ENCODE measurements at regions not wholly inside any gene's neighbourhood (a gene's known extent, or its start where the extent isn't known, plus 50 kb on each side); places are given as distances from the start of the nearest gene placed in this dataset.

DNA sequence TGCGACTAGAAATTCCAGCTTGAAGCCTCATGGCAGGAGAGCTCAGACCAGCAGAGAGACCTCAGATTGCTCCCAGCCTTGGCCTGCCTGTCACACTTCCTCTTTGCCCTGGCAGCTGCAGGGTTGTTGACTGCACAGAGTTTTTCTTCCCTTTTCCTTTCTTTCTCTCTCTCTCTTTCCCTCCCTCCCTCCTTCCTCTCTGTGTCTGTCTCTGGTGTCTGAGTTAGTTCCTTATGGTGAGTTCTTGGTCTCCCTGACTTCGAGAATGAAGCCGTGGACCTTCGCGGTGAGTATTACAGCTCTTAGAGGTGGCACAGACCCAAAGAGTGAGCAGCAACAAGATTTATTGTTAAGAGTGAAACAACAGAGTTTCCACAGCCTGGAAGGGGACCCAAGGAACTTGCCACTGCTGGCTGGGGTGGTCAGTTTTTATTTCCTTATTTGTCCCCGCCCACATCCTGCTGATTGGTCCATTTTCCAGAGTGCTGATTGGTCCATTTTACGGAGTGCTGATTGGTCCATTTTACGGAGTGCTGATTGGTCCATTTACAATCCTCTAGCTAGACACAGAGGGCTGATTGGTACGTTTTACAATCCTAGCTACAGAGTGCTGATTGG, 266.3 kb downstream of the RPS24 start:
- peak in 1 of 14 donors; percentile 28 for DNase-seq

GRCh38 chr10:78300526-78300925, 266.9 kb downstream of the RPS24 start:
- DNase-seq: no peak

DNA sequence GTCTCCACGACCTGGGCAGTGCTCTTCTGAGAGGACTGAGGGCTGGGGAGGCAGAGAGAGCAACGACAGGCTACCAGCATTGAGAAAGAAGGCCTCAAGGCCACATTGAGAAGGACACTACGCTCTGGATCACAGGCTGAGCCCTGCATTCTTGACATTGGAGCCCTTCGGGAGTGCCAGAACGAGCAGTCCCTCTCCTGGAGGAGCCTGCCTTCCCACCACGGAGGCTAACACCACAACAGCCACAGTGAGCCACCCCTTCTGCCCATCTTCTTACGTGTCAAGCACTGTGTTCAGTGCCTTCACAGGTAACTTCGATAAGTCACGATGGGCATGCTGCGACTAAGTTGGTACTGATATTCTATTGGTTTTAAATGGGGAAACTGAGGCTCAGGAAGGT, 267.8 kb downstream of the RPS24 start:
- no peak for DNase-seq

DNA sequence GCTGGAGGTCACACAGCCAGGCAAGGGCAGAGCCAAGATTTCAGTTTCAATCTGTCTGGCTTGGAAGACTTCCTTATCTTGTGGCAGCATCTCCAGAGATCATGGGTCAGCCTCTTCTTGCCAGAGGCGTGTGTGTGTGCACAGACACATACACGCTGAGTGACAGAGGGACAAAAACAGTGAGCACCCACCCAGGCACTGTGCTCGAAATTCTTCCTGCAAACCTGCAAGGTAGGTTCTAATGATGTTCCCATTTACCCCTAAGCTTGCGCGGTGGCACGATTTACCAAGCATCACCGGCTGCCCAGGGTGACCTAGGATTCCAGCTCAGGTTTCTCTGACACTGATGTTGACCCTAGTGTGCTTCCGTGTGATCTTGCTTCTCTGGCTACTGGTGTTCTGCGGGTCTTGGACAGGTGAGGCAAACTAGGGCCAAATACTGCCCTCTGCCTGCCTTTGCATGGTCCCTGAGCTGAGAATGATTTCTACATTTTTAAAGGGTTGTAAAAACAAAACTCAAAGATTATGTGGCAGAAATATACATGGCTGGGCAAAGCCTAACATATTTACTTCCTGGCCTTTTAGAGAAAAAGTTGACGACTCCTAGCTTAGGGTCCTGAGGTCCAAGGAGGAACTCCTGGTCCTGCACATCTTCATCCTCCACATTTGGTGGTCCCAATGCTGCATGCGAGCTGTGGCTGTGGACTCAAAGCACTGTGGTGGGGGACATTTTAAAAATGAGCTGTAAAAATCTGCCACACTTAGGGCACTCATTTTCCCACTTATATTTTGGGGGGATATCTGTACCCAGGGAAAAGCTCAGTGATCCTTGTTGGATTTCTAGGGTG, 268.5 kb downstream of the RPS24 start:
- DNase-seq: no peak

DNA sequence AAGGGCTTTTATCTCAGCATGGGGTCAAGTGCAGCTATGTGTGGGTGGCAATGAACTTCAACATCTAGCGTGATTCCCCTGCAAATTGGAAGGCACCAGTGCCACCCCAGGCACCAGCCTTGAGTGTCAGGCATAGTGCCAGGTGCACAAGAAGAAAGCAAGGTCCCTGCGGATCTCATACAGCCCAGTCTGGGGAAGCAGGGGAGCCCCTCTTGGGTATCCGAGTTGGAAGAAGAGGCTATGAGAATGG, 269.0 kb downstream of the RPS24 start:
- DNase-seq: no peak

- DNase-seq: peak; percentile 78 to 99 (median 92)
Measured at GRCh38 chr10:78302989-78303854, 269.6 kb downstream of the RPS24 start.

GRCh38 chr10:78304091-78305045, 270.7 kb downstream of the RPS24 start:
- no peak for DNase-seq

- DNase-seq: no peak
Measured at GRCh38 chr10:78305311-78305710, 271.6 kb downstream of the RPS24 start.

DNA sequence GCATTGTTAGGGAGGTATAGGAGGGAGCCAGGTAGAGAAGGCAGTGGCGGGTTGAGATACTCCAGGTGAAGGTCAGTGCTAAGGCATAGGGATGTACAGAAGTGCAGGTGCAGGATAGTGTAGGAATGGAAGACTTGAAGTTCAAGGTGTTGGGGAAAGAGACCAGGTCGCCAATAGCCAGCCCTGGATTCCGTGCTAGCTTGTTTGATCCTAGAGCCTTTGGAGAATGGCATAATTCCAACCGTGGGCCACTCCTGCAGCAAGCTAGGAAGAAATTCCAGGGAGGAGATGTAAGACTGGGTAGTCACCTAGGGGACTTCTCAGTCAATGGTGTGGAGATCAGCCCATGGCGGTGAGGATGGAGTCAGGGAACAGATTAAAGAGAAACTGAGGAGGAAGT, 272.7 kb downstream of the RPS24 start:
- no peak for DNase-seq

DNA sequence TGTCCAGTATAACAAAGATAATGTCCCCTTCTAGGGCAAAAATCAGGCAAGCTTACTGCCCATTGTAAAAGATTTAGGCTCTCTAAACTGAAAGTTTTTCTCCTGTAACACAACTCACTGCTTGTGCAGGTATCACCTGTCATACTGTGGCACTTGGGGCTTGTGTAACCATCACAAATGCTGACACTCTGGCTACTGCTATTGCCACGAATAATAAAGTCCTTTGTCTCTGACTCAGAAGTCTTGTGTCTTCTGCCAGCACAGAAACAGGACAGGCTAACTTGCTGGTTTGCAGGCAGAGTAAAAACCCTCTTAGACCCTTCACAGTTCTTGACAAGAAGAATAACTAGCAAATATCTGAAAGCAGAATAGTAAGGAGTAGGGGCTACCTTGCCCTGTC, 273.9 kb downstream of the RPS24 start:
- no peak for DNase-seq

GRCh38 chr10:78309536-78310237, 276.0 kb downstream of the RPS24 start:
- no peak for DNase-seq

- no peak for DNase-seq
Measured at GRCh38 chr10:78310481-78311080, 276.9 kb downstream of the RPS24 start.

DNA sequence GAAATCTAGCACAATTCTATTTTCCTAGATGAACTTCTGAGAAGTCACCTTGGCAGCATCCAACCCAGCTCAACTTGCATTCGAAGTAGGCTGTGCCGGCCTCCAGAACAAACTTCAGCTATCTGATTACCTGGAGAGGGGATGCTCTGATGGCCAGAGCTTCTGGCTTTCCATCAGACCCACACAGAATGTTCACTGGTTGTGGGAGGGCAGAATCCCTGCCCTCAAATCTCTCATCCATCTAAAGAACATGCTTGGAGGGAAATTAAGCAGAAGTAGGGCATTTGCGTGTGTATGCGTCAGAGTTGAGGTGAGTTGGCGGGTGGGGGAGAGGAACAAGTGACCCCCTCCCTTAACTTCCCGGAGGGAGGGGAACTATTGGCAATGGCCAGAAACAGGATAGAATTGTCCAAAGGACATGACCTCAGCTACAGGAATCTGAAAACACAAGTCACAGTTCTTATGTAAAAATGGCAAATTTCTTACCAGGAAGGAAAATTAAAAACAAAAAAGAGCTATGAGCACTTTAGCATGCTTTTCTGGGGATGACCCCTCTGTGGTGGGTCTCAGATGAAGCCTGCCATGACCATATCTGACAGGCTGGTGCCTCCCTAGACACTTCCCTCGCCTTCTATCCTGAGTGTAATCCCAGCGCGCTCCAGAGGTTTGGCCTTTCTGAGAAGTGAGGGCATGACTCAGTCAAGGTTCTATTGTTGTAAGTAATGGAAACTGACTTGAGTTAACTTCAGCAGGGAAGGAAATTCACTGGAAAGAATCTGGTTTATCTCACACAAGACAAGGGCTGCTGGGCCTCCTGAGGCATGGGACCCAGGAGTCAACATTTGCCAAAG, 278.8 kb downstream of the RPS24 start:
- no peak for DNase-seq

DNA sequence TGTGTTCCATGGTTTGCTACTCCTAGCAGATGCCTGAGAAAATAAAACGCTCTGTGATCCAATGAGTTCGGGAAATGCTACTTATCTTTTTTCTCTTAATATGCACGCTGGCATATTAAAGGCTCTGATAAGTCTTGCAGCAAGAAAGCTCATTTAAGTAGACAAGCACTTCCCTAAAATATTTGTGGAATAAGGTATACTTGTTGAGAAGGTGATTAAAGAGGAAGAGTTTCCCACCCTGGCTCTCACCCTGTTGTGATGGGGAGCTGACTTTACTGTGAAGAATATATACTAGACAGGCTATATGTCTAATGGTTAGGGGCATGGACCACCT, 279.4 kb downstream of the RPS24 start:
- no peak for DNase-seq

DNA sequence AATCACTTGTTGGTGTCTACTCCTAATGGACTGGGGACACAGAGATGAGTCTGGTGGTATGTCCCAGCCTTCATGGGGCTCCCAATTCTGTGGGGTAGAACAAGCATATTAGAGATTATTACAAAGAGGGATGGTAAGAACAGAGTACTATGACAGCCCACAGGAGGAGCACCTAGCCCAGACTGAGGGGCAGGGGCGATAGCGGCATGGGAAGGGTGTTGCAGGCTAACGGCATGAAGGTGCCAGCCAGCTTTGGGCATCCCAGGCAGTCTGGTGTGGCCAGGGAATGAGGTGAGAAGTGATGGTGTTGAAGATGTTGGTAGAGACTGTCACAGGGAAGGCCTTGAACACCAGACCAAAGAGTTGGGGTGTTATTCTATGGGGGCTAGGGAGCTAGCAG, 280.0 kb downstream of the RPS24 start:
- DNase-seq: no peak

- no peak for DNase-seq
Measured at GRCh38 chr10:78314651-78315050, 281.0 kb downstream of the RPS24 start.

DNA sequence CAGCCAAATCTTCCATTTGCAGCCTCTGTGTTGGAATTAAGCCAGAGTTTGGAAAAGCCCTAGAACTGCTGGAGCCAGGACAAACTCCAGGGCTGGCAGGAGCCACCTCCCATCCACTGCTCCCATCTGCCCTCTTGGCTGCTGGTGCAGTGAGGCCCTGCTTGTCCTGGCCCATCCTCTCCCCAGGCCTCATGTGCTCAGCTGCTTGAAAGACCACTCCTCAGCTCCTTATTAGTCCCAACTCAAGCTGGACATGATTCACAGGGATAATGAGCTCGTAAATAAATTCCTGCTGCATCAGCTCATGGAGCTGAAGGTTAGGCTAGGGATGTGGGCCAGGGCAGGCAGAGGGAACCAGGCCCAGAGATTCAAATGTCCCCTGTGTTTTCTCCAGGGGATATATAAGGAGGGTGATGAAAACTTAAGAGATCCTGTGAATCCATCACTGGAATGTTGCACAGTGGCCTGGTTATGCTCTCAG, 282.8 kb downstream of the RPS24 start:
- peak in 2 of 14 donors; percentile 27 to 33 for DNase-seq

GRCh38 chr10:78318305-78318704, 284.6 kb downstream of the RPS24 start:
- no peak for DNase-seq

- DNase-seq: no peak
Measured at GRCh38 chr10:78319371-78319770, 285.7 kb downstream of the RPS24 start.

GRCh38 chr10:78319841-78320240, 286.2 kb downstream of the RPS24 start:
- no peak for DNase-seq
